Erythroblast (primary cell): ENCODE measurements at regions not wholly inside any gene's neighbourhood (a gene's known extent, or its start where the extent isn't known, plus 50 kb on each side); places are given as distances from the start of the nearest gene placed in this dataset.

Experiments
- GATA1 ChIP-seq: IDR thresholded peaks from 2 replicates; pipeline ENCODE4 v1.6.1; 2011; ENCODE audit warnings: low read depth, mild to moderate bottlenecking, control low read depth, low read length, moderate library complexity
- POLR2A ChIP-seq: IDR thresholded peaks from 2 replicates; pipeline ENCODE4 v1.6.1; 2011; ENCODE audit warnings: mild to moderate bottlenecking, low read length

- TF ChIP-seq POLR2A: no peak
- TF ChIP-seq GATA1: no peak
Observed at GRCh38 chr16:52367821-52368220, 179.1 kb downstream of the TOX3 start.
